HEK293 (cell line): ENCODE measurements at regions not wholly inside any gene's neighbourhood (a gene's known extent, or its start where the extent isn't known, plus 50 kb on each side); places are given as distances from the start of the nearest gene placed in this dataset.

Experiments
- CTCF ChIA-PET: fragments of 350-600 bp; formaldehyde crosslinking; extraction: SDS; loops from one replicate; lab custom pipeline; 2021; ENCODE audit warnings: antibody characterized with exemption; lab: Yijun Ruan, JAX
- POLR2A ChIA-PET: fragments of 300-600 bp; formaldehyde crosslinking; extraction: SDS; loops from one replicate; lab custom pipeline; 2020; ENCODE audit warnings: antibody characterized with exemption, inconsistent platforms; lab: Yijun Ruan, JAX
- H3K27ac ChIP-seq: fragments of 200-500 bp; sonication (Bioruptor generic); 2 replicates; pipeline ENCODE4 v1.5.1; 2014; ENCODE audit warnings: low read depth, low read length, control low read depth, inconsistent platforms; ENCODE audit errors: extremely low read depth
- H3K36me3 ChIP-seq, 2 experiments: fragments of 200-500 bp in 1 of 2; sonication (Bioruptor generic) in 1 of 2; 1 replicate in 1 of 2; 2 replicates in 1 of 2; pipeline ENCODE4 v1.5.1; 2014 to 2017; ENCODE audit warnings: inconsistent platforms in 2 of 2, low read length in 2 of 2; ENCODE audit not compliant: control insufficient read depth in 2 of 2, insufficient read depth in 1 of 2
- H3K4me1 ChIP-seq: fragments of 200-500 bp; sonication (Bioruptor generic); 2 replicates; pipeline ENCODE4 v1.5.1; 2014; ENCODE audit warnings: mild to moderate bottlenecking, low read length, inconsistent platforms; ENCODE audit not compliant: control insufficient read depth, insufficient read depth
- H3K4me3 ChIP-seq: 2 replicates; pipeline ENCODE4 v1.5.1; 2011; ENCODE audit warnings: low read depth, mild to moderate bottlenecking, control low read depth, low read length, moderate library complexity
- H3K9me3 ChIP-seq: fragments of 200-500 bp; sonication (Bioruptor generic); 2 replicates; pipeline ENCODE4 v1.5.1; 2014; ENCODE audit warnings: low read depth, low read length, inconsistent platforms; ENCODE audit not compliant: control insufficient read depth, insufficient read depth
- AEBP2 ChIP-seq: fragments of 450-650 bp; formaldehyde crosslinking; IDR thresholded peaks from 2 replicates; pipeline ENCODE4 v1.5.1; 2016; ENCODE audit warnings: missing biosample characterization, missing genetic modification characterization, borderline replicate concordance
- CTCF ChIP-seq: fragments of 450-650 bp; formaldehyde crosslinking; IDR thresholded peaks from 2 replicates; pipeline ENCODE4 v1.5.1; 2016; ENCODE audit warnings: missing biosample characterization, missing genetic modification characterization
- EGR2 ChIP-seq: fragments of 450-650 bp; formaldehyde crosslinking; IDR thresholded peaks from 2 replicates; pipeline ENCODE4 v1.5.1; 2016; ENCODE audit warnings: low read depth, missing biosample characterization, missing genetic modification characterization
- GLIS2 ChIP-seq: fragments of 450-650 bp; formaldehyde crosslinking; IDR thresholded peaks from 2 replicates; pipeline ENCODE4 v1.5.1; 2016; ENCODE audit warnings: missing biosample characterization, missing genetic modification characterization
- HOXC10 ChIP-seq: sonication (generic); formaldehyde crosslinking; IDR thresholded peaks from 2 replicates; pipeline ENCODE4 v1.8.1; 2023; ENCODE audit warnings: mild to moderate bottlenecking, missing genetic modification reagents
- KLF16 ChIP-seq: fragments of 450-650 bp; formaldehyde crosslinking; IDR thresholded peaks from 2 replicates; pipeline ENCODE4 v1.5.1; 2017; ENCODE audit warnings: missing biosample characterization, missing genetic modification characterization
- MYNN ChIP-seq: fragments of 450-650 bp; formaldehyde crosslinking; IDR thresholded peaks from 2 replicates; pipeline ENCODE4 v1.5.1; 2016; ENCODE audit warnings: missing biosample characterization, missing genetic modification characterization, borderline replicate concordance
- REST ChIP-seq: fragments of 450-650 bp; formaldehyde crosslinking; IDR thresholded peaks from 2 replicates; pipeline ENCODE4 v1.5.1; 2016; ENCODE audit warnings: missing biosample characterization, missing genetic modification characterization
- SCRT2 ChIP-seq: fragments of 450-650 bp; formaldehyde crosslinking; IDR thresholded peaks from 2 replicates; pipeline ENCODE4 v1.5.1; 2016; ENCODE audit warnings: missing biosample characterization, missing genetic modification characterization
- YY2 ChIP-seq: fragments of 450-650 bp; formaldehyde crosslinking; IDR thresholded peaks from 2 replicates; pipeline ENCODE4 v1.5.1; 2016; ENCODE audit warnings: missing biosample characterization, missing genetic modification characterization
- ZNF138 ChIP-seq: fragments of 450-650 bp; formaldehyde crosslinking; IDR thresholded peaks from 2 replicates; pipeline ENCODE4 v1.5.1; 2016; ENCODE audit warnings: missing biosample characterization, missing genetic modification characterization, borderline replicate concordance
- ZNF2 ChIP-seq: fragments of 450-650 bp; formaldehyde crosslinking; IDR thresholded peaks from 2 replicates; pipeline ENCODE4 v1.5.1; 2016; ENCODE audit warnings: missing biosample characterization, missing genetic modification characterization
- ZNF302 ChIP-seq: fragments of 450-650 bp; formaldehyde crosslinking; IDR thresholded peaks from 2 replicates; pipeline ENCODE4 v1.5.1; 2016; ENCODE audit warnings: missing biosample characterization, missing genetic modification characterization, low read depth
- ZNF362 ChIP-seq: fragments of 450-650 bp; formaldehyde crosslinking; IDR thresholded peaks from 2 replicates; pipeline ENCODE4 v1.5.1; 2016; ENCODE audit warnings: missing biosample characterization, missing genetic modification characterization
- ZNF394 ChIP-seq: fragments of 450-650 bp; formaldehyde crosslinking; IDR thresholded peaks from 2 replicates; pipeline ENCODE4 v1.5.1; 2016; ENCODE audit warnings: missing biosample characterization, missing genetic modification characterization, mild to moderate bottlenecking, moderate library complexity, borderline replicate concordance
- ZNF416 ChIP-seq: fragments of 450-650 bp; formaldehyde crosslinking; IDR thresholded peaks from 2 replicates; pipeline ENCODE4 v1.5.1; 2016; ENCODE audit warnings: missing biosample characterization, missing genetic modification characterization
- ZNF544 ChIP-seq: fragments of 450-650 bp; formaldehyde crosslinking; IDR thresholded peaks from 2 replicates; pipeline ENCODE4 v1.5.0; 2017; ENCODE audit warnings: missing biosample characterization, missing genetic modification characterization
- ZNF626 ChIP-seq: fragments of 450-650 bp; sonication (Bioruptor Pico); formaldehyde crosslinking; IDR thresholded peaks from 2 replicates; pipeline ENCODE4 v1.5.1; 2018; ENCODE audit warnings: missing biosample characterization, missing genetic modification characterization, inconsistent platforms
- ZNF704 ChIP-seq: fragments of 450-650 bp; formaldehyde crosslinking; IDR thresholded peaks from 2 replicates; pipeline ENCODE4 v1.5.1; 2016; ENCODE audit warnings: missing biosample characterization, missing genetic modification characterization
- ZSCAN23 ChIP-seq: fragments of 450-650 bp; formaldehyde crosslinking; IDR thresholded peaks from 2 replicates; pipeline ENCODE4 v1.5.1; 2016; ENCODE audit warnings: missing biosample characterization, missing genetic modification characterization
- ZSCAN30 ChIP-seq: fragments of 450-650 bp; IDR thresholded peaks from 2 replicates; pipeline ENCODE4 v1.5.1; 2018; ENCODE audit warnings: missing biosample characterization, mild to moderate bottlenecking, missing genetic modification characterization, moderate library complexity
- TF ChIP-seq, protein P1 (sequence below): fragments of 450-650 bp; formaldehyde crosslinking; IDR thresholded peaks from 2 replicates; pipeline ENCODE4 v1.5.1; 2016; ENCODE audit warnings: missing biosample characterization, missing genetic modification characterization
- TF ChIP-seq, protein P2 (sequence below): fragments of 450-650 bp; formaldehyde crosslinking; optimal IDR thresholded peaks from 2 replicates; pipeline ENCODE3; 2016; ENCODE audit warnings: missing biosample characterization, mild to moderate bottlenecking, missing genetic modification characterization

- no peak for TF ChIP-seq REST (tag by site-specific recombination)
- no peak for TF ChIP-seq MYNN (tag by site-specific recombination)
- TF ChIP-seq, protein P1, sequence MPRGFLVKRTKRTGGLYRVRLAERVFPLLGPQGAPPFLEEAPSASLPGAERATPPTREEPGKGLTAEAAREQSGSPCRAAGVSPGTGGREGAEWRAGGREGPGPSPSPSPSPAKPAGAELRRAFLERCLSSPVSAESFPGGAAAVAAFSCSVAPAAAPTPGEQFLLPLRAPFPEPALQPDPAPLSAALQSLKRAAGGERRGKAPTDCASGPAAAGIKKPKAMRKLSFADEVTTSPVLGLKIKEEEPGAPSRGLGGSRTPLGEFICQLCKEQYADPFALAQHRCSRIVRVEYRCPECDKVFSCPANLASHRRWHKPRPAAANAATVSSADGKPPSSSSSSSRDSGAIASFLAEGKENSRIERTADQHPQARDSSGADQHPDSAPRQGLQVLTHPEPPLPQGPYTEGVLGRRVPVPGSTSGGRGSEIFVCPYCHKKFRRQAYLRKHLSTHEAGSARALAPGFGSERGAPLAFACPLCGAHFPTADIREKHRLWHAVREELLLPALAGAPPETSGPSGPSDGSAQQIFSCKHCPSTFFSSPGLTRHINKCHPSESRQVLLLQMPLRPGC (tag by site-specific recombination), result no peak
- TF ChIP-seq ZNF362 (tag by site-specific recombination), result no peak
- TF ChIP-seq ZNF2 (tag by site-specific recombination), result no peak
- no peak for TF ChIP-seq ZNF544 (tag by site-specific recombination)
- TF ChIP-seq HOXC10 (CRISPR knock-in tag), result no peak
- no peak for TF ChIP-seq YY2 (tag by site-specific recombination)
- no peak for TF ChIP-seq KLF16 (tag by site-specific recombination)
- no peak for TF ChIP-seq ZNF704
- TF ChIP-seq, protein P2, sequence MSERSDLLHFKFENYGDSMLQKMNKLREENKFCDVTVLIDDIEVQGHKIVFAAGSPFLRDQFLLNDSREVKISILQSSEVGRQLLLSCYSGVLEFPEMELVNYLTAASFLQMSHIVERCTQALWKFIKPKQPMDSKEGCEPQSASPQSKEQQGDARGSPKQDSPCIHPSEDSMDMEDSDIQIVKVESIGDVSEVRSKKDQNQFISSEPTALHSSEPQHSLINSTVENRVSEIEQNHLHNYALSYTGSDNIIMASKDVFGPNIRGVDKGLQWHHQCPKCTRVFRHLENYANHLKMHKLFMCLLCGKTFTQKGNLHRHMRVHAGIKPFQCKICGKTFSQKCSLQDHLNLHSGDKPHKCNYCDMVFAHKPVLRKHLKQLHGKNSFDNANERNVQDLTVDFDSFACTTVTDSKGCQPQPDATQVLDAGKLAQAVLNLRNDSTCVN (tag by site-specific recombination), result no peak
- no peak for TF ChIP-seq EGR2
Observed at GRCh38 chr3:80227216-80227615, 459.4 kb upstream of the ROBO1 start (continued).

DNA sequence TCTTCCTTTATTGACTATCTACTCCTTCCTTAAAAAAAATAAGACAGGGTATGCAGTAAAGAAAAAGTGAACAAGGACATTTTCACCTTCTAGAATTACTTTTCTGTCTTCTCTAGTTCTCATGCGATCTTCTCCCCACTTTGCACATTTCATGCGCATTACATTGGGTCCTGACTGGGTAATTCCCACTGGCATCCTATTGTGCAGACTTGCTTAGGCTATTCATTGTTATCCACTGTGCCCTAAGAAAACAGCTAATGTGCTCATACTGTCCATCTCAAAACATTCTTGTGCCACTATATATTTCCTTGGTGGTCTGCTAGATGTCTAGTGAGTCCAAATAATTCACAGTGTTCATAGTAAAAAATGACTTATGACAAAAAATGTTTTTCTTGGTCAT lies 447.4 kb upstream of the ROBO1 start:
- ChIA-PET CTCF (no interaction called here), POLR2A (no interaction called here)
- Histone ChIP-seq H3K36me3 (no peaks in the 10 kb centered on the region), H3K4me3 (no peak overlapping the region), H3K27ac (no peak overlapping the region), H3K4me1 (no peaks in the 10 kb centered on the region), H3K9me3 (no peaks in the 10 kb centered on the region)
- TF ChIP-seq SCRT2 (tag by site-specific recombination) (no peak), ZNF138 (no peak), ZSCAN30 (tag by site-specific recombination) (no peak), ZNF626 (no peak), CTCF (no peak), ZNF302 (no peak), ZNF416 (tag by site-specific recombination) (no peak), ZSCAN23 (no peak), AEBP2 (no peak), GLIS2 (tag by site-specific recombination) (no peak), ZNF394 (tag by site-specific recombination) (no peak)
